Heart left ventricle (tissue), 16 donors: ENCODE measurements at regions not wholly inside any gene's neighbourhood (a gene's known extent, or its start where the extent isn't known, plus 50 kb on each side); places are given as distances from the start of the nearest gene placed in this dataset.

Experiments
- ATAC-seq, 4 donors: fragments of 200-7000 bp; cut with Tn5 transposase; one replicate each; pipeline ENCODE4 v1.9.1; 2020 to 2022; ENCODE audit warnings: moderate library complexity in 4 of 4, mild to moderate bottlenecking in 3 of 4, moderate number of reproducible peaks in 1 of 4
- DNase-seq, 5 donors: peaks; one replicate each; pipeline ENCODE4 v3.0.0-alpha.2; 2020
- H3K27ac ChIP-seq, 12 donors: fragments of 200-600 bp; sonication (generic) in 4 of 12; one replicate each; pipeline versions ENCODE4 v1.5.0 to v1.8.0; 2016 to 2022; ENCODE audit warnings: mild to moderate bottlenecking in 2 of 12
- H3K27me3 ChIP-seq, 9 donors: fragments of 200-600 bp; sonication (generic) in 2 of 9; one replicate each; pipeline versions ENCODE4 v1.5.1 to v1.8.0; 2016 to 2022; ENCODE audit warnings: mild to moderate bottlenecking in 3 of 9
- H3K36me3 ChIP-seq, 9 donors: fragments of 200-600 bp; sonication (generic) in 2 of 9; one replicate each; pipeline versions ENCODE4 v1.5.0 to v1.8.0; 2018 to 2022; ENCODE audit warnings: mild to moderate bottlenecking in 2 of 9
- H3K4me1 ChIP-seq, 12 donors: fragments of 200-600 bp; sonication (generic) in 4 of 12; one replicate each; pipeline versions ENCODE4 v1.5.0 to v1.8.0; 2016 to 2022; ENCODE audit warnings: mild to moderate bottlenecking in 3 of 12
- H3K4me3 ChIP-seq, 12 donors: fragments of 200-600 bp; sonication (generic) in 4 of 12; one replicate each; pipeline versions ENCODE4 v1.5.0 to v1.8.0; 2017 to 2022; ENCODE audit warnings: mild to moderate bottlenecking in 9 of 12, moderate library complexity in 4 of 12
- H3K9me3 ChIP-seq, 12 donors: fragments of 200-600 bp; sonication (generic) in 4 of 12; one replicate each; pipeline versions ENCODE4 v1.5.0 to v1.8.0; 2016 to 2022; ENCODE audit warnings: mild to moderate bottlenecking in 1 of 12
- CTCF ChIP-seq, 12 donors: fragments of 200-600 bp; sonication (generic) in 4 of 12; IDR thresholded peaks; one replicate each; pipeline versions ENCODE4 v1.5.0 to v1.8.0; 2018 to 2022; ENCODE audit warnings: antibody characterized with exemption in 12 of 12, mild to moderate bottlenecking in 5 of 12
- POLR2A ChIP-seq, 2 donors: fragments of 450-650 bp; IDR thresholded peaks; one replicate each; pipeline ENCODE4 v1.6.1; 2017; ENCODE audit warnings: antibody characterized with exemption in 2 of 2, mild to moderate bottlenecking in 2 of 2, moderate library complexity in 2 of 2
- WGBS, 4 donors: extraction: QIAGEN DNeasy Blood & Tissue Kit in 2 of 4; methylation state at CpG; one replicate each; pipeline versions ENCODE4 v1.1.5 to v1.1.7; 2013 to 2018; 5-methylcytosine and 5-hydroxymethylcytosine counted together
- intact Hi-C, 10 donors: fragments of 100-400 bp; cut with DNase I; formaldehyde crosslinking; loops; one replicate each; pipeline versions ENCODE4 v1.11.1 to v1.14.2; 2022
- donor health status: ischemic (EF 13 %, LVEDD 7.1; RV severe dilation, severe dysfunction).
- donor health status: healthy with polysubstance abuse.
- donor health status: DM: no; HTN: yes; CAD: no.
- donor health status: DM: no; HTN: no; CAD: no.
- donor health status: ischemic (EF 25% LVEDD 6.9; RV normal size, moderate dysfunction).
- donor health status: ischemic (EF 25% LVEDD 5.7; RV mildly dilated, moderate dysfunction).
- donor health status: healthy.
- donor health status: DM: yes; HTN: yes; CAD: no.
- donor health status: ischemic (EF 35%, LVEDD 5.7; RV mildly dilated, moderate dysfunction).
- donor health status: nonischemic (EF 11% LVEDD 7.7; RV severe dilation, severe dysfunction).
- donor health status: DM: yes; HTN: yes; CAD: no.
- donor health status: PGD.
- donor health status: ischemic (EF 29% LVEDD 5.4; RV normal size, mild dysfunction).
- donor health status: nonischemic (EF 23%, LVEDD 6.1; RV moderate dilation, normal function).

DNA sequence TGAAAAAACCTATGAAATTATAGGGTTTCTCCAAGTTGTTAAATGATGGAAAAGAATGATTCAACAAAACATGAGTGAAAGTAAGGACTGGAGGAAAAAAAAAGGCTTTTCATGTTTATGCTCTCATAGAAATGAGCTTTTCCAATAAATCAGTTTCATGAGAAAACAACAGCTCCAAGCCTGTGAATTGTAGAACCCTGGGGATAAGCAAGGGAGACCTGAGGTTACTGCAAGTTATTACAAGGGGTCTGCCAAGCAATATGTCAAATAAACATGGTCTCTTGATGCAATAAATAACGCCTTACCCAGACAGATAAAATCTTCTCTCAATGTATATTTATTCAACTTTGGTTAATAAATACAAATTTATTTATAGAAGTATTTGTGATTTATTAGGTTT lies 577.9 kb upstream of the GCFC2 start:
- intact Hi-C loops = no loop called here
- H3K4me3 ChIP-seq = no peak overlapping the region
- WGBS, 4 donors = 29 to 83% (median 45%) methylated on average over 1 of the region's 1 CpG
- H3K27ac ChIP-seq = no peak overlapping the region
- no peak for DNase-seq
- H3K4me1 ChIP-seq = no peaks in the 10 kb centered on the region
- H3K36me3 ChIP-seq = no peaks in the 10 kb centered on the region
- no peak for ATAC-seq
- TF ChIP-seq CTCF (IDR thresholded peaks at IDR 0.05) (no peak), POLR2A (IDR thresholded peaks at IDR 0.05) (no peak)
- H3K9me3 ChIP-seq = no peaks in the 10 kb centered on the region
- H3K27me3 ChIP-seq = no peaks in the 10 kb centered on the region

GRCh38 chr2:76288146-76288545 lies 577.4 kb upstream of the GCFC2 start:
- no peak for ATAC-seq
- Histone ChIP-seq H3K36me3 (no peaks in the 10 kb centered on the region), H3K4me3 (no peak overlapping the region), H3K27me3 (no peaks in the 10 kb centered on the region), H3K4me1 (no peaks in the 10 kb centered on the region), H3K27ac (no peak overlapping the region), H3K9me3 (no peaks in the 10 kb centered on the region)
- WGBS, 4 donors = 66 to 73% (median 71%) methylated on average over 2 of the region's 2 CpGs
- TF ChIP-seq POLR2A (IDR thresholded peaks at IDR 0.05) (no peak), CTCF (IDR thresholded peaks at IDR 0.05) (no peak)
- DNase-seq = no peak
- intact Hi-C loops = no loop called here

GRCh38 chr2:76283350-76283749 lies 572.6 kb upstream of the GCFC2 start:
- no peaks in the 10 kb centered on the region for H3K4me1 ChIP-seq
- ATAC-seq = no peak
- no peaks in the 10 kb centered on the region for H3K36me3 ChIP-seq
- no peak overlapping the region for H3K4me3 ChIP-seq
- no peak overlapping the region for H3K27ac ChIP-seq
- TF ChIP-seq POLR2A (IDR thresholded peaks at IDR 0.05) (no peak), CTCF (IDR thresholded peaks at IDR 0.05) (no peak)
- H3K9me3 ChIP-seq = no peaks in the 10 kb centered on the region
- no peaks in the 10 kb centered on the region for H3K27me3 ChIP-seq
- intact Hi-C loops = no loop called here
- DNase-seq = no peak

GRCh38 chr2:76281156-76281841 lies 570.6 kb upstream of the GCFC2 start:
- 70 to 82% (median 77%) methylated on average over 2 of the region's 2 CpGs for WGBS, 4 donors
- intact Hi-C loops = no loop called here
- Histone ChIP-seq H3K27ac (no peak overlapping the region), H3K4me3 (no peak overlapping the region), H3K9me3 (no peaks in the 10 kb centered on the region), H3K27me3 (no peaks in the 10 kb centered on the region), H3K4me1 (no peaks in the 10 kb centered on the region), H3K36me3 (no peaks in the 10 kb centered on the region)
- DNase-seq (no peak), ATAC-seq (no peak)
- no peak for TF ChIP-seq POLR2A (IDR thresholded peaks at IDR 0.05)
- no peak for TF ChIP-seq CTCF (IDR thresholded peaks at IDR 0.05)
